Hepatocyte (in vitro differentiated cells): ENCODE measurements at regions not wholly inside any gene's neighbourhood (a gene's known extent, or its start where the extent isn't known, plus 50 kb on each side); places are given as distances from the start of the nearest gene placed in this dataset.

ENCODE experiments used
- DNase-seq: peaks from one replicate; pipeline ENCODE4 v3.0.0-alpha.2; 2016; ENCODE audit warnings: low spot score
- H2AFZ ChIP-seq: fragments of 200-600 bp; sonication (generic); 2 replicates; pipeline ENCODE4 v1.6.0; 2016; ENCODE audit warnings: antibody characterized with exemption, mild to moderate bottlenecking
- H3K27ac ChIP-seq: fragments of 200-600 bp; sonication (generic); 2 replicates; pipeline ENCODE4 v1.5.1; 2016; ENCODE audit warnings: mild to moderate bottlenecking
- H3K27me3 ChIP-seq: fragments of 200-600 bp; sonication (generic); 2 replicates; pipeline ENCODE4 v1.6.1; 2016
- H3K36me3 ChIP-seq: fragments of 200-600 bp; sonication (generic); replicated peaks from 2 replicates; pipeline ENCODE4 v1.5.1; 2016; ENCODE audit warnings: low read depth; ENCODE audit not compliant: insufficient read depth
- H3K4me1 ChIP-seq: fragments of 200-600 bp; sonication (generic); 2 replicates; pipeline ENCODE4 v1.5.1; 2016; ENCODE audit warnings: mild to moderate bottlenecking, moderate library complexity; ENCODE audit not compliant: insufficient read depth
- H3K4me2 ChIP-seq: fragments of 200-600 bp; sonication (generic); 2 replicates; pipeline ENCODE4 v1.6.0; 2016
- H3K4me3 ChIP-seq: fragments of 200-600 bp; sonication (generic); 2 replicates; pipeline ENCODE4 v1.5.1; 2016; ENCODE audit warnings: mild to moderate bottlenecking
- H3K79me2 ChIP-seq: fragments of 200-600 bp; sonication (generic); 2 replicates; pipeline ENCODE4 v1.6.0; 2017; ENCODE audit warnings: mild to moderate bottlenecking
- H3K9me2 ChIP-seq: fragments of 200-600 bp; sonication (generic); replicated peaks from 2 replicates; pipeline ENCODE4 v1.6.0; 2017; ENCODE audit warnings: mild to moderate bottlenecking; ENCODE audit not compliant: insufficient read depth
- H3K9me3 ChIP-seq: fragments of 200-600 bp; sonication (generic); 2 replicates; pipeline ENCODE4 v1.5.1; 2016; ENCODE audit warnings: low read depth, mild to moderate bottlenecking
- H4K20me1 ChIP-seq: fragments of 200-600 bp; sonication (generic); 2 replicates; pipeline ENCODE4 v1.6.0; 2016; ENCODE audit warnings: mild to moderate bottlenecking; ENCODE audit not compliant: insufficient read depth, poor library complexity, severe bottlenecking
- EZH2 ChIP-seq: fragments of 200-600 bp; sonication (generic); IDR thresholded peaks from 2 replicates; pipeline ENCODE4 v1.6.1; 2016; ENCODE audit warnings: antibody characterized with exemption, mild to moderate bottlenecking, borderline replicate concordance
- EZH2phosphoT487 ChIP-seq: fragments of 200-600 bp; sonication (generic); IDR thresholded peaks from one replicate; pipeline ENCODE4 v1.6.1; 2018; ENCODE audit warnings: antibody characterized with exemption, mild to moderate bottlenecking, low read depth, moderate library complexity; ENCODE audit not compliant: unreplicated experiment, severe bottlenecking
- WGBS: methylation state at CpG from one replicate; pipeline ENCODE4 v1.1.6; 2016; ENCODE audit warnings: low lambda C conversion rate; ENCODE audit errors: missing lambda C conversion rate; 5-methylcytosine and 5-hydroxymethylcytosine counted together
- TF ChIP-seq, protein P1 (sequence below): fragments of 200-600 bp; sonication (generic); IDR thresholded peaks from 2 replicates; pipeline ENCODE4 v1.5.1; 2016; ENCODE audit warnings: antibody characterized with exemption, mild to moderate bottlenecking; ENCODE audit not compliant: poor library complexity

DNA sequence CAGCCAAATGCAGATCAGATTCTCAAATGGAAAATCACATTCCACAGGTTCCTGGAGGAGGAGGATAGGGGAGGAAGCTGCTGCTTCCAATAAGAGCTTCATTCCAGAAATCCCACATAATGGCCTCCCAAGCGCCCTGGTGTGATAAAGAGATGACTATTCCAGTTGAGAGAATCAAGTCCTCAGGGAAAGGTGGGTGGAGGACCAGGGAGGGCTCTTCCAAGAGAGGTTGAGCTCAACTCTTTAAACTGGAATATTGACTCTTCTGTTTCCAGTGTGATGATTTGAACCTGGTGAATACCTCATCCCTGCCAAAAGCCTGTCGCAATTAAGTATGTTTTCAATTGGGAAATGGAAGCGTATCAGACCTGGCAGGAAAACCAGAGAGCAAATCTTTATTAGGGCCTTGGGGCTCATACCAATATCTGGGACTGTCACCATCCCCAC lies 81.4 kb upstream of the DYNLRB2 start:
- H3K4me3 ChIP-seq: no peak overlapping the region
- peak; percentile 12 for DNase-seq

DNA sequence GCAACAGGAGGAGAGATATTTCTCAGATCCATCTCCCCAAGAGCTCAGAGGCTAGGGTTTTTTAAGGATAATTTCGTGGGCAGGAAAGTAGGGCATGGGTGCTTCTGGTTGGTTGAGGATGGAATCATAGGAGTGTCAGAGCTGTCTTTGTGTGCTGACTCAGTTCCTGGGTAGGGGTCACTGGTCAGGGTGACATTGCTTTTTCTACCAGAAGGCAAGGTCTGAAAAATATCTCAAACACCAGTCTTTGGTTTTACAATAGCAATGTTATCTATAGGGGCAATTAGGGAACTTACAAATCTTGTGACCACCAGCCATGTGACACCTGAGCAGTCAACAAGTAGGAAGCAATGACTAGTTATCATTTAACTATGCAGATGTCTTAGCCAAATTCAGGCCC lies 82.9 kb upstream of the DYNLRB2 start:
- H3K9me3 ChIP-seq: no peaks in the 10 kb centered on the region
- TF ChIP-seq EZH2: no peak
- no peak for TF ChIP-seq EZH2phosphoT487
- TF ChIP-seq, protein P1, sequence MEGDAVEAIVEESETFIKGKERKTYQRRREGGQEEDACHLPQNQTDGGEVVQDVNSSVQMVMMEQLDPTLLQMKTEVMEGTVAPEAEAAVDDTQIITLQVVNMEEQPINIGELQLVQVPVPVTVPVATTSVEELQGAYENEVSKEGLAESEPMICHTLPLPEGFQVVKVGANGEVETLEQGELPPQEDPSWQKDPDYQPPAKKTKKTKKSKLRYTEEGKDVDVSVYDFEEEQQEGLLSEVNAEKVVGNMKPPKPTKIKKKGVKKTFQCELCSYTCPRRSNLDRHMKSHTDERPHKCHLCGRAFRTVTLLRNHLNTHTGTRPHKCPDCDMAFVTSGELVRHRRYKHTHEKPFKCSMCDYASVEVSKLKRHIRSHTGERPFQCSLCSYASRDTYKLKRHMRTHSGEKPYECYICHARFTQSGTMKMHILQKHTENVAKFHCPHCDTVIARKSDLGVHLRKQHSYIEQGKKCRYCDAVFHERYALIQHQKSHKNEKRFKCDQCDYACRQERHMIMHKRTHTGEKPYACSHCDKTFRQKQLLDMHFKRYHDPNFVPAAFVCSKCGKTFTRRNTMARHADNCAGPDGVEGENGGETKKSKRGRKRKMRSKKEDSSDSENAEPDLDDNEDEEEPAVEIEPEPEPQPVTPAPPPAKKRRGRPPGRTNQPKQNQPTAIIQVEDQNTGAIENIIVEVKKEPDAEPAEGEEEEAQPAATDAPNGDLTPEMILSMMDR: no peak
- no peaks in the 10 kb centered on the region for H3K79me2 ChIP-seq
- DNase-seq: peak; percentile 38
- peaks cover 4% of the 10 kb centered on the region for H3K27me3 ChIP-seq
- H3K36me3 ChIP-seq: no peaks in the 10 kb centered on the region
- peaks cover 19% of the 10 kb centered on the region for H3K4me1 ChIP-seq
- peak overlapping the region; percentile 12 for H3K4me2 ChIP-seq
- 46% methylated on average over 1 of the region's 1 CpG for WGBS
- no peak overlapping the region for H3K4me3 ChIP-seq
- H2AFZ ChIP-seq: no peak overlapping the region
- peak overlapping the region; percentile 78 for H3K27ac ChIP-seq
- H3K9me2 ChIP-seq: no peaks in the 10 kb centered on the region
- H4K20me1 ChIP-seq: no peaks in the 10 kb centered on the region

More for the DNA sequence above, 81.4 kb upstream of the DYNLRB2 start:
- H3K9me2 ChIP-seq: no peaks in the 10 kb centered on the region
- H3K27ac ChIP-seq: no peak overlapping the region
- no peaks in the 10 kb centered on the region for H4K20me1 ChIP-seq
- TF ChIP-seq, protein P1: no peak
- TF ChIP-seq EZH2phosphoT487 (no peak), EZH2 (no peak)
- H3K36me3 ChIP-seq: no peaks in the 10 kb centered on the region
- no peak overlapping the region for H3K4me2 ChIP-seq
- WGBS: 76% methylated on average over 3 of the region's 3 CpGs
- peaks cover 4% of the 10 kb centered on the region for H3K27me3 ChIP-seq
- no peaks in the 10 kb centered on the region for H3K9me3 ChIP-seq
- no peaks in the 10 kb centered on the region for H3K79me2 ChIP-seq
- peaks cover 26% of the 10 kb centered on the region for H3K4me1 ChIP-seq
- no peak overlapping the region for H2AFZ ChIP-seq

DNA sequence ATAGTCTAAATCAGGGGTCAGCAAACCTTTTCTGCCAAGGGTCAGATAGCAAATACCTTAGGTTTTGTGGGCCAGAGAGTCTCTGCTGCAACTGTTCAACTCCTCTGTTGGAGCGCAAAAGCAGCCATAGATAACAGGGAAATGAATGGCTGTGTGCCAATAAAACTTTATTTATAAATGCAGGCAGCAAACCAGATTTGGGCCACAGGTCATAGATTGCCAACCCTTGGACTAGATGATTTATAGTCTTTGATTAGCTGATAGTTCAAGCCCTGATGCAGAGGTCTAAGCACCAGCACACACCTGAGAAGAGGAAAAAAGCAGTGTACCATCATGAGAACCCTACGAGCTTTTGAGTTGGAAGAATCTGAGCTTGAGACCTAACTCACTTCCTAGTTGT lies 86.0 kb upstream of the DYNLRB2 start:
- Histone ChIP-seq H4K20me1 (no peaks in the 10 kb centered on the region), H2AFZ (no peak overlapping the region), H3K4me3 (no peak overlapping the region), H3K79me2 (no peaks in the 10 kb centered on the region), H3K9me2 (no peaks in the 10 kb centered on the region), H3K9me3 (no peaks in the 10 kb centered on the region), H3K27me3 (peaks cover 4% of the 10 kb centered on the region), H3K4me2 (no peak overlapping the region), H3K36me3 (no peaks in the 10 kb centered on the region), H3K27ac (no peak overlapping the region), H3K4me1 (peaks cover 8% of the 10 kb centered on the region)
- DNase-seq: no peak
- 98% methylated on average over 2 of the region's 2 CpGs for WGBS
- no peak for TF ChIP-seq EZH2phosphoT487
- TF ChIP-seq EZH2: no peak
- TF ChIP-seq, protein P1: no peak

DNA sequence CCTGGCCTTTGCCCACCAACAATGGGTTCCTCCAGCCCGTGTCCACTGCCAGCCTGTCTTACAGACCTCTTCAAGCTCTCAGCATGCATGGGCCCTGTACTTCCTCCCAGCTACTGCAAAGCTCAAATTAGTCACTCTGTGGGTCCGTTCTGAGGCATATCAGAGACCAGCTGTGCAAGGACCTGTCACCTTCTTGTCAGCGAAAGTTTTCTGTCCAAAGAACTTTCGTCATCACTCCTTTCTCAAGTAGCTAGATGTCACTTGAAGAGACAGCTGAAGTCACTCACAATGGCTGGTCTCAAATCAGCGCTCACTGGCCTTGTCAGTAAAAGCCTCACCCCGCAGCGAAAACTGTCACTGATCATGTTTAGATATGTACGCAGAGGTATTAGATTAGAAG lies 91.4 kb upstream of the DYNLRB2 start:
- Histone ChIP-seq H3K4me2 (no peak overlapping the region), H3K4me1 (no peaks in the 10 kb centered on the region), H3K27me3 (no peaks in the 10 kb centered on the region), H2AFZ (no peak overlapping the region), H3K36me3 (no peaks in the 10 kb centered on the region), H3K9me3 (no peaks in the 10 kb centered on the region), H3K79me2 (no peaks in the 10 kb centered on the region), H3K4me3 (no peak overlapping the region), H3K27ac (no peak overlapping the region), H3K9me2 (no peaks in the 10 kb centered on the region), H4K20me1 (no peaks in the 10 kb centered on the region)
- DNase-seq: no peak
- no peak for TF ChIP-seq EZH2phosphoT487
- TF ChIP-seq, protein P1: no peak
- no peak for TF ChIP-seq EZH2
- WGBS: 84% methylated on average over 8 of the region's 8 CpGs
